ENCODE measurements at regions not wholly inside any gene's neighbourhood (a gene's known extent, or its start where the extent isn't known, plus 50 kb on each side); places are given as distances from the start of the nearest gene placed in this dataset.

- Histone ChIP-seq H3K9me3 (no peaks in the 10 kb centered on the region), H3K27me3 (replicated peaks in 1 of 2; ENCODE audit: control insufficient read depth in 2 of 2, extremely low read depth in 1 of 2, insufficient read depth in 2 of 2, low read length in 1 of 2) (no peaks in the 10 kb centered on the region), H3K36me3 (ENCODE audit: control insufficient read depth in 2 of 2, extremely low read depth in 1 of 2, insufficient read depth in 1 of 2, low read length in 1 of 2) (peaks cover 0 to 48% of the 10 kb centered on the region in 2 donors), H3K27ac (ENCODE audit: low read length) (no peak overlapping the region), H3K4me3 (ENCODE audit: control insufficient read depth in 1 of 2, extremely low read depth in 1 of 2, low read length in 1 of 2) (no peak overlapping the region), H3K4me1 (ENCODE audit: control insufficient read depth in 1 of 2, extremely low read depth in 1 of 2, insufficient read depth in 2 of 2, low read length in 2 of 2) (peaks cover 0 to 2% of the 10 kb centered on the region in 2 experiments)
- H3K27ac Mint-ChIP-seq: no peak overlapping the region
- ATAC-seq (replicated peaks in 1 of 4) (no peak), DNase-seq (no peak)
- no peak overlapping the region for H3K4me3 Mint-ChIP-seq
- ChIA-PET CTCF (interaction anchor here in 1 of 2 donors (0.6 kb wide), 1 partner anchor 36 kb away, joined by 3 read pairs; no protein-coding TSS in a partner anchor), POLR2A (no interaction called here)
- H3K9me3 Mint-ChIP-seq: no peaks in the 10 kb centered on the region
- peaks cover 17 to 29% (median 21%) of the 10 kb centered on the region in 3 donors for H3K4me1 Mint-ChIP-seq
- H3K36me3 Mint-ChIP-seq: peaks cover 48% of the 10 kb centered on the region
- WGBS (ENCODE audit: insufficient coverage): 71% methylated on average over 1 of the region's 3 CpGs
- H3K27me3 Mint-ChIP-seq: no peaks in the 10 kb centered on the region
Measured at GRCh38 chr15:52626671-52627369, 52.4 kb downstream of the ATOSA start.

GRCh38 chr15:52624262-52624661, 54.9 kb downstream of the ATOSA start:
- no peaks in the 10 kb centered on the region for H3K9me3 ChIP-seq
- ChIA-PET POLR2A (no interaction called here), CTCF (no interaction called here)
- WGBS (ENCODE audit: insufficient coverage): no CpG with 5 or more reads among the region's 1 CpG
- H3K36me3 ChIP-seq (ENCODE audit: control insufficient read depth in 2 of 2, extremely low read depth in 1 of 2, insufficient read depth in 1 of 2, low read length in 1 of 2): peaks cover 4 to 49% of the 10 kb centered on the region in 2 donors
- H3K27me3 Mint-ChIP-seq: no peaks in the 10 kb centered on the region
- H3K27ac Mint-ChIP-seq: no peak overlapping the region
- no peak overlapping the region for H3K4me3 Mint-ChIP-seq
- H3K27ac ChIP-seq (ENCODE audit: low read length): no peak overlapping the region
- H3K4me1 Mint-ChIP-seq: peaks cover 8 to 18% (median 9%) of the 10 kb centered on the region in 3 donors
- no peaks in the 10 kb centered on the region for H3K9me3 Mint-ChIP-seq
- no peaks in the 10 kb centered on the region for H3K27me3 ChIP-seq (replicated peaks in 1 of 2; ENCODE audit: control insufficient read depth in 2 of 2, extremely low read depth in 1 of 2, insufficient read depth in 2 of 2, low read length in 1 of 2)
- H3K4me3 ChIP-seq (ENCODE audit: control insufficient read depth in 1 of 2, extremely low read depth in 1 of 2, low read length in 1 of 2): no peak overlapping the region
- no peak for DNase-seq
- peaks cover 56% of the 10 kb centered on the region for H3K36me3 Mint-ChIP-seq
- ATAC-seq (replicated peaks in 1 of 4): no peak
- H3K4me1 ChIP-seq (ENCODE audit: control insufficient read depth in 1 of 2, extremely low read depth in 1 of 2, insufficient read depth in 2 of 2, low read length in 2 of 2): no peaks in the 10 kb centered on the region

DNA sequence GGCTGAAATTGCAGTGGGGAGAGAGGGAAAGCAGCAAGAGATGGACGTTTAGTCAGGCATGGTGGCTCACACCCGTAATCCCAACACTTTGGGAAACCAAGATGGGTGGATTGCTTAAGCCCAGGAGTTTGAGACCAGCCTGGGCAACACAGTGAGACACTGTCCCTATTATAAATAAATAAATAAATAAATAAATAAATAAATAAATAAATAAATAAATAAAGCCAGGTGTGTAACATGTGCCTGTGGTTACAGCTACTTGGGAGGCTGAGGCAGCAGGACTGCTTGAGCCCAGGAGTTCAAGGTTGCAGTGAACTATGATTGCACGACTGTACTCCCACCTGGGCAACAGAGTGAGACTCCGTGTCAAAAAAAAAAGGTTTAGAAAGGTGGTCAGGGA, 54.0 kb upstream of the ARPP19 start:
- Histone ChIP-seq H3K9me3 (no peaks in the 10 kb centered on the region), H3K27me3 (replicated peaks in 1 of 2; ENCODE audit: control insufficient read depth in 2 of 2, extremely low read depth in 1 of 2, insufficient read depth in 2 of 2, low read length in 1 of 2) (no peaks in the 10 kb centered on the region), H3K27ac (ENCODE audit: low read length) (no peak overlapping the region), H3K4me3 (ENCODE audit: control insufficient read depth in 1 of 2, extremely low read depth in 1 of 2, low read length in 1 of 2) (no peak overlapping the region), H3K4me1 (ENCODE audit: control insufficient read depth in 1 of 2, extremely low read depth in 1 of 2, insufficient read depth in 2 of 2, low read length in 2 of 2) (no peaks in the 10 kb centered on the region), H3K36me3 (ENCODE audit: control insufficient read depth in 2 of 2, extremely low read depth in 1 of 2, insufficient read depth in 1 of 2, low read length in 1 of 2) (peaks cover 4 to 45% of the 10 kb centered on the region in 2 donors)
- Mint-ChIP-seq H3K4me3 (no peak overlapping the region), H3K4me1 (peaks cover 8 to 19% (median 18%) of the 10 kb centered on the region in 3 donors), H3K27ac (no peak overlapping the region), H3K36me3 (peaks cover 54% of the 10 kb centered on the region), H3K27me3 (no peaks in the 10 kb centered on the region), H3K9me3 (no peaks in the 10 kb centered on the region)
- POLR2A ChIA-PET: no interaction called here
- ATAC-seq (replicated peaks in 1 of 4) (no peak), DNase-seq (no peak)
- CTCF ChIA-PET: no interaction called here
- WGBS (ENCODE audit: insufficient coverage): 86% methylated on average over 2 of the region's 4 CpGs

DNA sequence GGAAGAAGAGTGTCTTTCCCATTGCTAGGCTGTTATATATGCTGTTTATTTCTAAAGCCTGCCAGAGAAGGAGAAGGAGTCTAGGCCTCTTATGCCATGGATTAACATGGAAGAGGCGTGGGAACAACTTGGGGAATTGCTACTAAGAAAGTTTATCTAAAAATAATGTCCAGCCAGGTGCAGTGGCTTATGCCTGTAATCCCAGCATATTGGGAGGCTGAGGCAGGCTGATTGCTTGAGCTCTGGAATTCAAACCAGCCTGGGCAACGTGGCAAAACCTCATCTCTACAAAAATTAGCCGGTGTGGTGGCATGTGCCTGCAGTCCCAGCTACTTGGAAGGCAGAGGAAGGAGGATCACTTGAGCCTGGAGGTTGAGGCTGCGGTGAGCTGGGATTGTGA, 51.7 kb upstream of the ARPP19 start:
- Histone ChIP-seq H3K9me3 (no peaks in the 10 kb centered on the region), H3K36me3 (ENCODE audit: control insufficient read depth in 2 of 2, extremely low read depth in 1 of 2, insufficient read depth in 1 of 2, low read length in 1 of 2) (peaks cover 12 to 37% of the 10 kb centered on the region in 2 donors), H3K27ac (ENCODE audit: low read length) (no peak overlapping the region), H3K4me3 (ENCODE audit: control insufficient read depth in 1 of 2, extremely low read depth in 1 of 2, low read length in 1 of 2) (no peak overlapping the region), H3K27me3 (replicated peaks in 1 of 2; ENCODE audit: control insufficient read depth in 2 of 2, extremely low read depth in 1 of 2, insufficient read depth in 2 of 2, low read length in 1 of 2) (no peaks in the 10 kb centered on the region), H3K4me1 (ENCODE audit: control insufficient read depth in 1 of 2, extremely low read depth in 1 of 2, insufficient read depth in 2 of 2, low read length in 2 of 2) (no peaks in the 10 kb centered on the region)
- Mint-ChIP-seq H3K27ac (peak overlapping the region in 1 of 2 donors; percentile 48), H3K36me3 (peaks cover 48% of the 10 kb centered on the region), H3K9me3 (no peaks in the 10 kb centered on the region), H3K4me3 (no peak overlapping the region), H3K27me3 (no peaks in the 10 kb centered on the region), H3K4me1 (peaks cover 6 to 15% (median 9%) of the 10 kb centered on the region in 3 donors)
- ATAC-seq (replicated peaks in 1 of 4) (no peak), DNase-seq (no peak)
- 94% methylated on average over 3 of the region's 4 CpGs for WGBS (ENCODE audit: insufficient coverage)
- POLR2A ChIA-PET: interaction anchor here in 1 of 2 donors (0.5 kb wide), 1 partner anchor 20 kb away, joined by 3 read pairs; no protein-coding TSS in a partner anchor
- CTCF ChIA-PET: no interaction called here
